GM18520 (cell line): ENCODE measurements at regions not wholly inside any gene's neighbourhood (a gene's known extent, or its start where the extent isn't known, plus 50 kb on each side); places are given as distances from the start of the nearest gene placed in this dataset.

Experiments
- ATAC-seq: cut with Tn5 transposase; IDR thresholded peaks from one replicate; pipeline ENCODE4 v1.9.1; 2021; ENCODE audit not compliant: unreplicated experiment

- no peak for ATAC-seq
These were observed 166.9 kb upstream of the LRIG3 start for GRCh38 chr12:59087077-59087673.

- no peak for ATAC-seq
These were observed 165.8 kb upstream of the LRIG3 start for GRCh38 chr12:59086126-59086525.

GRCh38 chr12:59085690-59086089 is 165.4 kb upstream of the LRIG3 start:
- no peak for ATAC-seq

- no peak for ATAC-seq
These were observed 164.4 kb upstream of the LRIG3 start for GRCh38 chr12:59084511-59085375.

- no peak for ATAC-seq
These were observed 162.6 kb upstream of the LRIG3 start for GRCh38 chr12:59082952-59083351.

- no peak for ATAC-seq
These were observed 159.8 kb upstream of the LRIG3 start for GRCh38 chr12:59080101-59080500.

GRCh38 chr12:59079472-59079871 is 159.2 kb upstream of the LRIG3 start:
- no peak for ATAC-seq

- no peak for ATAC-seq
These were observed 158.7 kb upstream of the LRIG3 start for GRCh38 chr12:59079002-59079401.

GRCh38 chr12:59077575-59078426 is 157.5 kb upstream of the LRIG3 start:
- no peak for ATAC-seq

GRCh38 chr12:59077153-59077552 is 156.8 kb upstream of the LRIG3 start:
- ATAC-seq = no peak

GRCh38 chr12:59076622-59077021 is 156.3 kb upstream of the LRIG3 start:
- no peak for ATAC-seq

GRCh38 chr12:59075968-59076490 is 155.7 kb upstream of the LRIG3 start:
- no peak for ATAC-seq

- no peak for ATAC-seq
These were observed 154.8 kb upstream of the LRIG3 start for GRCh38 chr12:59075141-59075540.

- no peak for ATAC-seq
These were observed 150.1 kb upstream of the LRIG3 start for GRCh38 chr12:59070322-59070933.

- ATAC-seq = no peak
These were observed 149.2 kb upstream of the LRIG3 start for GRCh38 chr12:59069516-59069915.

GRCh38 chr12:59068436-59068835 is 148.1 kb upstream of the LRIG3 start:
- ATAC-seq = no peak

- no peak for ATAC-seq
These were observed 146.8 kb upstream of the LRIG3 start for GRCh38 chr12:59067083-59067482.

- ATAC-seq = no peak
These were observed 146.1 kb upstream of the LRIG3 start for GRCh38 chr12:59066445-59066844.

- ATAC-seq = no peak
These were observed 139.0 kb upstream of the LRIG3 start for GRCh38 chr12:59059088-59059935.

- ATAC-seq = no peak
These were observed 136.7 kb upstream of the LRIG3 start for GRCh38 chr12:59056966-59057365.
